B cell (primary cell): ENCODE measurements at regions not wholly inside any gene's neighbourhood (a gene's known extent, or its start where the extent isn't known, plus 50 kb on each side); places are given as distances from the start of the nearest gene placed in this dataset.

Experiments
- EZH2 ChIP-seq: IDR thresholded peaks from 2 replicates; pipeline ENCODE4 v1.6.1; 2012; ENCODE audit warnings: borderline replicate concordance, low read depth, mild to moderate bottlenecking, moderate library complexity, low read length; ENCODE audit not compliant: insufficient read depth, poor library complexity, severe bottlenecking
- TF ChIP-seq, protein P1 (sequence below): fragments of 200-600 bp; IDR thresholded peaks from one replicate; pipeline ENCODE4 v1.8.0; 2022; ENCODE audit warnings: antibody characterized with exemption, mild to moderate bottlenecking

DNA sequence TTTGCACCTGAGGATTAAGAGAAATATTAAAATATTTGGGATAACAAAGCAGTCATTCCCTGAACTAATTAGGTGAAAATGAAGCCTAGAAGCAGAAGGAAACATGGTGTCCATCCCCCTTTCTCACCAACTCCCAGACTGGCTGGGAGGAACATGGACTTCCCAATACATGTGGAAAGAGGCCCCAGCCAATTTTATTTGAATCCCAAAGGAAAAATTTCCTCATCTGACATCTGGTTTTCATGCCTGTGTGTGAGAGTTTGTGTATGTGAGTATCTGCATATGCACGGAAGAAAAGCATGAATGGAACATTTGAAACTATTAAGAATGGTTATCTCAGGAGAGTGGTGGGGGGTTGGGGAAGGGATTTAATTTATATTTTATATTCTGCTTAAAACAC is 84.3 kb downstream of the COPS8 start:
- TF ChIP-seq EZH2, result no peak
- TF ChIP-seq, protein P1, sequence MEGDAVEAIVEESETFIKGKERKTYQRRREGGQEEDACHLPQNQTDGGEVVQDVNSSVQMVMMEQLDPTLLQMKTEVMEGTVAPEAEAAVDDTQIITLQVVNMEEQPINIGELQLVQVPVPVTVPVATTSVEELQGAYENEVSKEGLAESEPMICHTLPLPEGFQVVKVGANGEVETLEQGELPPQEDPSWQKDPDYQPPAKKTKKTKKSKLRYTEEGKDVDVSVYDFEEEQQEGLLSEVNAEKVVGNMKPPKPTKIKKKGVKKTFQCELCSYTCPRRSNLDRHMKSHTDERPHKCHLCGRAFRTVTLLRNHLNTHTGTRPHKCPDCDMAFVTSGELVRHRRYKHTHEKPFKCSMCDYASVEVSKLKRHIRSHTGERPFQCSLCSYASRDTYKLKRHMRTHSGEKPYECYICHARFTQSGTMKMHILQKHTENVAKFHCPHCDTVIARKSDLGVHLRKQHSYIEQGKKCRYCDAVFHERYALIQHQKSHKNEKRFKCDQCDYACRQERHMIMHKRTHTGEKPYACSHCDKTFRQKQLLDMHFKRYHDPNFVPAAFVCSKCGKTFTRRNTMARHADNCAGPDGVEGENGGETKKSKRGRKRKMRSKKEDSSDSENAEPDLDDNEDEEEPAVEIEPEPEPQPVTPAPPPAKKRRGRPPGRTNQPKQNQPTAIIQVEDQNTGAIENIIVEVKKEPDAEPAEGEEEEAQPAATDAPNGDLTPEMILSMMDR, result no peak
